PFSK-1 (cell line): ENCODE measurements at regions not wholly inside any gene's neighbourhood (a gene's known extent, or its start where the extent isn't known, plus 50 kb on each side); places are given as distances from the start of the nearest gene placed in this dataset.

ENCODE experiments used
- POLR2AphosphoS5 ChIP-seq: IDR thresholded peaks from 2 replicates; pipeline ENCODE4 v1.6.1; 2012; ENCODE audit warnings: low read depth, mild to moderate bottlenecking, control low read depth, low read length, moderate library complexity
- TF ChIP-seq, protein P1 (sequence below), 2 experiments: IDR thresholded peaks; 2 replicates each; pipeline versions ENCODE4 v1.6.1 to v1.8.0; 2011 to 2012; ENCODE audit warnings: low read depth in 2 of 2, low read length in 2 of 2, control low read depth in 1 of 2, inconsistent platforms in 1 of 2, mild to moderate bottlenecking in 1 of 2, moderate library complexity in 1 of 2; ENCODE audit not compliant: insufficient read depth in 1 of 2

DNA sequence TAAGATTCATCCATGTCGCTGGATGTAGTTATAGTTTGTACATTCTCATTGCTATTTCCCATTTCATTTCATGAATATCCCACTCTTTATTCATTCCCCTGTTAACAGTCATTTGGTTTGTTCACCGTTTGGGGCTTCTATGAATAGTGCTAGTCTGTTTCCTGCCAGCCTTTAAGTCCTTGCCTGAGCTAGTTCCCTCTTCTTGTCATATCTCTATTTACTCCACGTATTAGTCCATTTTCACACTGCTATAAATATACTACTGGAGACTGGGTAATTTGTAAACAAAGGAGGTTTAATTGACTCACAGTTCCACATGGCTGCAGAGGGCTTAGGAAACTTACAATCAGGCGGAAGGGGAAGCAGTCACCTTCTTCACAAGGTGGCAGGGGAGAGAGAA lies 56.2 kb downstream of the PLCE1 start:
- no peak for TF ChIP-seq POLR2AphosphoS5
- TF ChIP-seq, protein P1, sequence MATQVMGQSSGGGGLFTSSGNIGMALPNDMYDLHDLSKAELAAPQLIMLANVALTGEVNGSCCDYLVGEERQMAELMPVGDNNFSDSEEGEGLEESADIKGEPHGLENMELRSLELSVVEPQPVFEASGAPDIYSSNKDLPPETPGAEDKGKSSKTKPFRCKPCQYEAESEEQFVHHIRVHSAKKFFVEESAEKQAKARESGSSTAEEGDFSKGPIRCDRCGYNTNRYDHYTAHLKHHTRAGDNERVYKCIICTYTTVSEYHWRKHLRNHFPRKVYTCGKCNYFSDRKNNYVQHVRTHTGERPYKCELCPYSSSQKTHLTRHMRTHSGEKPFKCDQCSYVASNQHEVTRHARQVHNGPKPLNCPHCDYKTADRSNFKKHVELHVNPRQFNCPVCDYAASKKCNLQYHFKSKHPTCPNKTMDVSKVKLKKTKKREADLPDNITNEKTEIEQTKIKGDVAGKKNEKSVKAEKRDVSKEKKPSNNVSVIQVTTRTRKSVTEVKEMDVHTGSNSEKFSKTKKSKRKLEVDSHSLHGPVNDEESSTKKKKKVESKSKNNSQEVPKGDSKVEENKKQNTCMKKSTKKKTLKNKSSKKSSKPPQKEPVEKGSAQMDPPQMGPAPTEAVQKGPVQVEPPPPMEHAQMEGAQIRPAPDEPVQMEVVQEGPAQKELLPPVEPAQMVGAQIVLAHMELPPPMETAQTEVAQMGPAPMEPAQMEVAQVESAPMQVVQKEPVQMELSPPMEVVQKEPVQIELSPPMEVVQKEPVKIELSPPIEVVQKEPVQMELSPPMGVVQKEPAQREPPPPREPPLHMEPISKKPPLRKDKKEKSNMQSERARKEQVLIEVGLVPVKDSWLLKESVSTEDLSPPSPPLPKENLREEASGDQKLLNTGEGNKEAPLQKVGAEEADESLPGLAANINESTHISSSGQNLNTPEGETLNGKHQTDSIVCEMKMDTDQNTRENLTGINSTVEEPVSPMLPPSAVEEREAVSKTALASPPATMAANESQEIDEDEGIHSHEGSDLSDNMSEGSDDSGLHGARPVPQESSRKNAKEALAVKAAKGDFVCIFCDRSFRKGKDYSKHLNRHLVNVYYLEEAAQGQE (IDR thresholded peaks at IDR 0.05; ENCODE audit: insufficient read depth in 1 of 2, low read depth in 2 of 2, low read length in 2 of 2): no peak
